ENCODE measurements at regions not wholly inside any gene's neighbourhood (a gene's known extent, or its start where the extent isn't known, plus 50 kb on each side); places are given as distances from the start of the nearest gene placed in this dataset.

DNA sequence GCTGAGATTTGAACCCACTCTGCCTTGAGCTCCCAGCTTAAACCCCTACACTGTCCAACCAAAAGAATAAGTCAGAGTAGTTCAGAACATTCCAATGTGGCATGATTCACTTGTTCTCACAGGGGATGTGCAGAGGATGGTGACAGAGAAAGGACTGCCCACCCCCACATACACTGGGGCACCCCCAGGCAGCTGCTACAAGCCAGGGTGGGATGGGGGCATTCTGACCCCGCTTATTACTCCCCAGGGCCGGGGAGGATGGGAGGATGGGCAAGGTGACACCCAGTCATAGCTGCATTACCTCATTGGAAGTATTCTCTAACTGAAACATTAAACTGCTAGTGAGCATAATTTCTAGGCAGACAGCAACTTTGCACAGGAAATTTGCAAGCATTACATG lies 126.0 kb upstream of the PRR20G start:
- no peak for TF ChIP-seq POLR2A (IDR thresholded peaks at IDR 0.05)
- TF ChIP-seq, protein P1, sequence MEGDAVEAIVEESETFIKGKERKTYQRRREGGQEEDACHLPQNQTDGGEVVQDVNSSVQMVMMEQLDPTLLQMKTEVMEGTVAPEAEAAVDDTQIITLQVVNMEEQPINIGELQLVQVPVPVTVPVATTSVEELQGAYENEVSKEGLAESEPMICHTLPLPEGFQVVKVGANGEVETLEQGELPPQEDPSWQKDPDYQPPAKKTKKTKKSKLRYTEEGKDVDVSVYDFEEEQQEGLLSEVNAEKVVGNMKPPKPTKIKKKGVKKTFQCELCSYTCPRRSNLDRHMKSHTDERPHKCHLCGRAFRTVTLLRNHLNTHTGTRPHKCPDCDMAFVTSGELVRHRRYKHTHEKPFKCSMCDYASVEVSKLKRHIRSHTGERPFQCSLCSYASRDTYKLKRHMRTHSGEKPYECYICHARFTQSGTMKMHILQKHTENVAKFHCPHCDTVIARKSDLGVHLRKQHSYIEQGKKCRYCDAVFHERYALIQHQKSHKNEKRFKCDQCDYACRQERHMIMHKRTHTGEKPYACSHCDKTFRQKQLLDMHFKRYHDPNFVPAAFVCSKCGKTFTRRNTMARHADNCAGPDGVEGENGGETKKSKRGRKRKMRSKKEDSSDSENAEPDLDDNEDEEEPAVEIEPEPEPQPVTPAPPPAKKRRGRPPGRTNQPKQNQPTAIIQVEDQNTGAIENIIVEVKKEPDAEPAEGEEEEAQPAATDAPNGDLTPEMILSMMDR (IDR thresholded peaks at IDR 0.05), result no peak

Data from testis (tissue), 2 donors.